Smooth muscle cell (in vitro differentiated cells): ENCODE measurements at regions not wholly inside any gene's neighbourhood (a gene's known extent, or its start where the extent isn't known, plus 50 kb on each side); places are given as distances from the start of the nearest gene placed in this dataset.
"Not testable (repeated sequence)": the region's sequence is repeated elsewhere in the genome, so short reads cannot be mapped to it uniquely, and the experiment has no call there.

Source experiments
- DNase-seq: peaks from one replicate; lab custom pipeline; 2025; ENCODE audit not compliant: unreplicated experiment; lab: John Stamatoyannopoulos, UW
- H2AFZ ChIP-seq: fragments of 200-600 bp; sonication (generic); 2 replicates; pipeline ENCODE4 v1.6.0; 2016; ENCODE audit warnings: antibody characterized with exemption, low read depth, mild to moderate bottlenecking
- H3F3A ChIP-seq: fragments of 200-600 bp; sonication (generic); 2 replicates; pipeline ENCODE4 v1.6.0; 2017; ENCODE audit warnings: antibody characterized with exemption, low read depth
- H3K27ac ChIP-seq: fragments of 200-600 bp; sonication (generic); 2 replicates; pipeline ENCODE4 v1.5.1; 2016; ENCODE audit warnings: low read depth, mild to moderate bottlenecking
- H3K27me3 ChIP-seq: fragments of 200-600 bp; sonication (generic); 2 replicates; pipeline ENCODE4 v1.6.1; 2016; ENCODE audit warnings: low read depth, mild to moderate bottlenecking
- H3K36me3 ChIP-seq: fragments of 200-600 bp; sonication (generic); 2 replicates; pipeline ENCODE4 v1.5.1; 2016; ENCODE audit warnings: low read depth
- H3K4me1 ChIP-seq: fragments of 200-600 bp; sonication (generic); 2 replicates; pipeline ENCODE4 v1.5.1; 2016; ENCODE audit warnings: low read depth
- H3K4me2 ChIP-seq: fragments of 200-600 bp; sonication (generic); 2 replicates; pipeline ENCODE4 v1.6.0; 2016; ENCODE audit warnings: mild to moderate bottlenecking
- H3K4me3 ChIP-seq: fragments of 200-600 bp; sonication (generic); 2 replicates; pipeline ENCODE4 v1.5.1; 2016; ENCODE audit warnings: mild to moderate bottlenecking
- H3K79me2 ChIP-seq: fragments of 200-600 bp; sonication (generic); 2 replicates; pipeline ENCODE4 v1.6.0; 2016; ENCODE audit warnings: low read depth, mild to moderate bottlenecking
- H3K9ac ChIP-seq: fragments of 200-600 bp; sonication (generic); 2 replicates; pipeline ENCODE4 v1.6.0; 2016; ENCODE audit warnings: low read depth
- H3K9me3 ChIP-seq: fragments of 200-600 bp; sonication (generic); replicated peaks from 2 replicates; pipeline ENCODE4 v1.5.1; 2016; ENCODE audit warnings: low read depth
- H4K20me1 ChIP-seq: fragments of 200-600 bp; sonication (generic); 2 replicates; pipeline ENCODE4 v1.6.0; 2016; ENCODE audit warnings: low read depth
- CTCF ChIP-seq: fragments of 200-600 bp; sonication (generic); IDR thresholded peaks from 2 replicates; pipeline ENCODE4 v1.5.1; 2017; ENCODE audit warnings: borderline replicate concordance, mild to moderate bottlenecking, antibody characterized with exemption; ENCODE audit not compliant: insufficient read depth, poor library complexity, severe bottlenecking
- WGBS: methylation state at CpG from one replicate; pipeline ENCODE4 v1.1.7; 2016; ENCODE audit warnings: low lambda C conversion rate; 5-methylcytosine and 5-hydroxymethylcytosine counted together

- H3K27ac ChIP-seq: no peak overlapping the region
- 55% methylated on average over 3 of the region's 3 CpGs for WGBS
- no peak overlapping the region for H3K4me3 ChIP-seq
- H3K79me2 ChIP-seq: no peaks in the 10 kb centered on the region
- no peaks in the 10 kb centered on the region for H3K36me3 ChIP-seq
- no peak overlapping the region for H2AFZ ChIP-seq
- DNase-seq: no peak
- no peak for TF ChIP-seq CTCF
- peaks cover 7% of the 10 kb centered on the region for H3K4me1 ChIP-seq
- no peaks in the 10 kb centered on the region for H3F3A ChIP-seq
- no peaks in the 10 kb centered on the region for H4K20me1 ChIP-seq
- H3K27me3 ChIP-seq: no peaks in the 10 kb centered on the region
- no peak overlapping the region for H3K4me2 ChIP-seq
- H3K9ac ChIP-seq: no peak overlapping the region
- H3K9me3 ChIP-seq: peaks cover 6% of the 10 kb centered on the region
Observed at GRCh38 chr4:152054731-152055130, 293.9 kb upstream of the GATB start.

GRCh38 chr4:152052451-152053057 lies 291.7 kb upstream of the GATB start:
- peaks cover 4% of the 10 kb centered on the region for H3K27me3 ChIP-seq
- no peak overlapping the region for H2AFZ ChIP-seq
- H3F3A ChIP-seq: no peaks in the 10 kb centered on the region
- no peak overlapping the region for H3K27ac ChIP-seq
- WGBS: 40% methylated on average over 4 of the region's 4 CpGs
- H3K4me3 ChIP-seq: no peak overlapping the region
- no peaks in the 10 kb centered on the region for H4K20me1 ChIP-seq
- no peaks in the 10 kb centered on the region for H3K79me2 ChIP-seq
- H3K9ac ChIP-seq: no peak overlapping the region
- H3K4me1 ChIP-seq: peaks cover 7% of the 10 kb centered on the region
- H3K9me3 ChIP-seq: peaks cover 6% of the 10 kb centered on the region
- TF ChIP-seq CTCF: no peak
- H3K4me2 ChIP-seq: peak overlapping the region; percentile 64
- DNase-seq: no peak
- no peaks in the 10 kb centered on the region for H3K36me3 ChIP-seq

- not testable (repeated sequence) for H3K4me3 ChIP-seq, H3K9me3 ChIP-seq, H3K4me2 ChIP-seq, H3K36me3 ChIP-seq, H4K20me1 ChIP-seq, H3K79me2 ChIP-seq, H3K9ac ChIP-seq, DNase-seq, H3K27me3 ChIP-seq, H2AFZ ChIP-seq, H3K27ac ChIP-seq, H3F3A ChIP-seq
- 97% methylated on average over 15 of the region's 15 CpGs for WGBS
- peaks cover 11% of the 10 kb centered on the region for H3K4me1 ChIP-seq
Observed at GRCh38 chr4:152051332-152051731, 290.5 kb upstream of the GATB start.

- H3K4me1 ChIP-seq: peaks cover 19% of the 10 kb centered on the region
- WGBS: 89% methylated on average over 3 of the region's 3 CpGs
- TF ChIP-seq CTCF: no peak
Observed at GRCh38 chr4:152050106-152050505, 289.3 kb upstream of the GATB start.

More at GRCh38 chr4:152050106-152050505, 289.3 kb upstream of the GATB start:
- Histone ChIP-seq H3K4me3 (no peak overlapping the region), H3K9me3 (no peaks in the 10 kb centered on the region), H3K27ac (no peak overlapping the region), H3K36me3 (no peaks in the 10 kb centered on the region), H3F3A (no peaks in the 10 kb centered on the region), H2AFZ (no peak overlapping the region), H4K20me1 (no peaks in the 10 kb centered on the region), H3K79me2 (no peaks in the 10 kb centered on the region), H3K27me3 (peaks cover 7% of the 10 kb centered on the region), H3K4me2 (no peak overlapping the region), H3K9ac (no peak overlapping the region)
- DNase-seq: no peak
